HG03439 (cell line): ENCODE measurements at regions not wholly inside any gene's neighbourhood (a gene's known extent, or its start where the extent isn't known, plus 50 kb on each side); places are given as distances from the start of the nearest gene placed in this dataset.

Experiments
- ATAC-seq: cut with Tn5 transposase; IDR thresholded peaks from one replicate; pipeline ENCODE4 v1.9.1; 2021; ENCODE audit warnings: mild to moderate bottlenecking, moderate library complexity; ENCODE audit not compliant: unreplicated experiment

DNA sequence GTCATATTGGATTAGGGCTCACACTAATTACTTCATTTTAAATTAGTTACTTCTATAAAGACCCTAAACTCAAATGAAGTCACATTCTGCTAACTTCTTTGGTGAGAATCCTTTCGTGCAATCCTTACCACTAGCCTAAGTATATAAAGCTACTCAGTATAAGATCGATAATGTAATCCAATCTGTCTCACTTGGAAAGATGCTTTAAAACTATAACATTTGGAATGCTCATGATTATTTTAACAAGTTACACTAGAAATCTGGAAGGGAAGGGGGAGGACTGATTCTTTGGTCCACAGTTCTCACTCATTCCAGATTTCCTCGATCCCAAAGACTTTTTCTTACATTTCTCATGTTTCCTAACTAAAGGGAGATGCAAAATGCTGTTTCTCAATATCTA lies 336.4 kb upstream of the SLIT2 start:
- no peak for ATAC-seq

DNA sequence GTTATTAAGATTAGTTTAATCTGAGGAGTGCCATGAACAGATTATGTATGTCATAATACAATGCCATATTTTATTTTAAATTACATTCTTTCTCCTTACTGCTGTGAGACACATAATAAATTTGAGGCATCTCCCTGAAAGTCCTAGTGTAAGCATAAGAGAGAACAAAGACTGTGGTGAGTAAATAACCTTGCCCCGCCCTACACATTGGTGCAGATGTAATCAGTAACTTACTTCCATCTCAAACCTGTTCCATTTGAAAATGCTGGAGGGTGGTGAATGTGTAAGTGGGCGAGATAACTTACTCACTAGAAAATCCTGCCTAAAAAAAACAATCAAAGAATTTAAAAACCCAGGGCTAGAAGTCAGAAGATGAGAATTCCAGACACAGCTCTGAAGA lies 338.1 kb upstream of the SLIT2 start:
- no peak for ATAC-seq

DNA sequence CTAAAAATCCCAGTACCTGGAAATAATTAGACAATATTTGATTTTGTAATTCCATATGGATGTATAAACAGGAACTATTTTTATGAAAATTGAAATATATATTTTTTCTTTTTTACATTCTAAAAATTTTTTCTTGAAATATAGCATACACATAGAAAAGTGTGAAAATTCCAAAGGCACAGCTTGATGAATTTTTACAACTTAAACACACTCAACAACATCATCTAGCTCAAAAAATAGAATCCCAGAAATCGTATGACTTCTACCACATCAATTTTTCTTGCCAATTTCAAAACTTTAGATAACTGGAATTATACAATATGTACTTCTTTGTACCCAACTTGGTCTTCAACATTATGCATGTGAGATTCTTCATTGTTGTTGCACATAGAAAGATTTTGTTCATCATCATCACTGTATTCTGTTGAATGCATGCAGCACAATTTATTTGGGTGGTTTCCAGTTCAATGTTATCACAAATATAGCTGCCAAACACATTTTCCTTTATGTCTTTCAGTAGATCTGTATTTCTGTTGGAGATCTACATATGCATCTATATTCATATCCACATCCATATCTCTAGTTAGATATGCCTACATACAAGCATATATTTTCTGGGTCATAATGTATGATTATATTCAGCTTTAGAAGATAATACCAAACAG lies 340.7 kb upstream of the SLIT2 start:
- ATAC-seq = no peak

DNA sequence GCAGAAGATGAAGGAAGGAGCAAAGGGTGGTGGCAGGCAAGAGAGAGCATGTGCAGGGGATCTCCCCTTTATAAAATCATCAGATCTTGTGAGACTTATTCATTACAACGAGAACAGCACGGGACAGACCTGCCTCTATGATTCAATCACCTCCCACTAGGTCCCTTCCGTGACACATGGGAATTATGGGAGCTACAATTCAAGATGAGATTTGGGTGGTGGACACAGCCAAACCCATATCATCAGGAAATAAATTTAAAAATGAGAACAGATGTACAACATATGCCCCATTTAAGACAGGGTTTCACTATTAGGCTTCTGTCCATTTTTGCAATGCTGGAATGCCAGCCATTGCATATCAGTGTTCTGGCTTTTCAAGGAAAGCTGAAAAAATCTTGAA lies 346.7 kb upstream of the SLIT2 start:
- no peak for ATAC-seq

DNA sequence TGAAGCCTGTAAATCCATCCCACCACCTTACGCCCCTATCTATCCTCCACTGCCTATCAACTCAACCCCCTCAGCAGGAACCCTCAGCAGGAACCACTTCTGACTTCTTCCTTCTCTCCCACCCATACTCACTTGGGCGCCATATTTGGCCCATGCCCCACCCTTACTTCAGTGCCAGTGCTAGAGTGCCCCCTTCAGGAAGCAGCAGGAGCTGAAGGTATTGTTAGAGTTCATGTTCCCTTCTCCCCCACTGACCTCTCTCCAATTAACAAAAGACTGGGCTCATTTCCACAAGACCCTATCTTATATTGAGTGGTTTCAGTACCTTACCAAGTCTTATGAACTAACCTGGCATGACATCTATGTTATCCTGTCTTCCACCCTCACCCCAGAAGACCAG lies 363.1 kb upstream of the SLIT2 start:
- ATAC-seq = no peak

DNA sequence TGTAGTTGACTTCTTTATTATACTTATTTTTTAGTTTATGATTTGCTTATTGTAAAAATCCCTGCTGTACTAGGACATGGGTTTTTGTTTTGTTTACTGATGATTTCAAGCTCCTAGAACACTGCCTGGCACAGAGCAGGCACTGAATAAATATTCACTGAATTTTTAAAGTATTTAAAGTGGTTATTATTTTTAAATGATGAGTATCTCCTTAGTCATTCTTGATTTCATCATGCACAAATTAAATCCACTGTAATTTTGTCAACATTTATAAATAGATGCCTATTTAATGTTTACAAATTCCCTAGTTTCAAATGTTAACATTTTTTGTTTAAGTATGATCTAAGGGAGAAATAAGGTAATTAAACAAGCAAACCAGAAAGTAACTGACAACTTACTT lies 367.9 kb upstream of the SLIT2 start:
- ATAC-seq = no peak

DNA sequence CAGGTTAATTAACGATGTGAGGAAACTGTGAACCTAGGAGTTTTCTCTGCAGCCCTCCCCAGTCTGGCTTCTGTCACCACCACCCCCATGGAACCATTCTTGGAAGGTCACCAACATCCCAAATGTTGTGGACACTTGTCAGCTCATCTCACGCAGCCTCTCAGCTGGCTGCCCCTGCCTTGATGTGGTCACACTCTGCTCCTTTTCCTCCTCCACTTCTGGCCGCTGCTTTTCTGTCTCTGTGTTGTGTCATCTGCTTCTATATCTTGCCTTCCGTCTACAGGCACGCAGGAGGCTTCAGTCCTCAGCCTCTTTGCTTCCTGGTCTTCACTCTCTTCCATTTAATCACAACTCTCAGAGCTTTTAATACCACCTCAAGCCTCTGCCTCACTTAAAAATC lies 371.5 kb upstream of the SLIT2 start:
- ATAC-seq = no peak

DNA sequence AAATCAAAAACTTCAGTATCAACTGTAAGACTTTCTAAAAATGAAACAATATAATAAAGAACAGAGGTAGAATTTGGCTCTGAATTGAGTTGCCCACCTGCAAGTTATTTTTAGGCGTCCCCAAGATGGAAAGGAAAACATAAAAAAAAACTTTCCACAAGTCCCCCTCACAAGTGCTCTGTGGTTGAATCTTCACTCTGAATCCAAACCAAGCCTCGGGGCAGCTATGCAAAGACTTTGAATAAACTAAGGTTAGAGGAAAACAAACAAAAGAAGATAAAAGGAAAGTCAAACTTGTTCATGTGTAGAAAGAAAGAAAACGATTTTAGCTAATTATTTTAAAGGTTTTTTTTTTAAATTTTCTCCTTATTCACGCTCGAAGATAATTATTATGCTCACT lies 372.4 kb upstream of the SLIT2 start:
- ATAC-seq = no peak

DNA sequence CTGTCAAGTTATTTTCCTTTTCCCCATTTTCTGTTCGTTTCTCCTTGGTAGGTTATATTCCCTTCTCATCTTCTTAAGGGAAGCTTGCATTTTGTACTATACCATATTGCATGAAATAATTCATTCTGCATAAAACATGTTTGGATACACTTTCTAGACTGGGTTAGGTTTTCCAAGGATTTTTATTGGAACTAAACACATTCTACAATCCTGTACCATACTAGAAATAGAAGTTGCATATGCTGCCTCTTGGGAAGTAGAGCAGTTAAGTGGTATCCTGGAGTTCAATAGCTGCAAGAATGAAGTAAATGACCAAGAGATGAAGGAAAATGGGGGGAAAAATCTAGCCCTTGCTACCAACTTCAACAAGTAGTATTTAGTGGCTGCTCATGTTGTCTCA lies 393.7 kb upstream of the SLIT2 start:
- no peak for ATAC-seq

DNA sequence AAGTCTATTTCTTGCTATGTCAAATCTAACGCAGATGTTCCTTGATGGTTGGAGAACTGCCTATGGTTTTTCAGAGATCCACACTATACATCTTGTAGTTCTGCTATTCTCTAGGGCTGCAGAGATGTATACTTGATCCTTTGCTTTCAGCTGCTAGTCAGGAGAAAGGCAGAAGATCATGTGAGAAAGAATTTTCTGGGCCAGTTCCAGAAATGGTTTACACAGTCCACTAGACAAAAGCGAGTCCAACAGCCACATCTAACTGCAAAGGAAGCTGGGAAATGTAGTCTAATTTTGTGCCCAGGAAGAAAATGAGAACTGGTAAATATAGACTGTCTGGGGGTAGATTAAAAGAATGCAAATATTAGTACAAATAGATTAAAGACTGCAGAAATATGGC lies 394.3 kb upstream of the SLIT2 start:
- ATAC-seq = no peak

DNA sequence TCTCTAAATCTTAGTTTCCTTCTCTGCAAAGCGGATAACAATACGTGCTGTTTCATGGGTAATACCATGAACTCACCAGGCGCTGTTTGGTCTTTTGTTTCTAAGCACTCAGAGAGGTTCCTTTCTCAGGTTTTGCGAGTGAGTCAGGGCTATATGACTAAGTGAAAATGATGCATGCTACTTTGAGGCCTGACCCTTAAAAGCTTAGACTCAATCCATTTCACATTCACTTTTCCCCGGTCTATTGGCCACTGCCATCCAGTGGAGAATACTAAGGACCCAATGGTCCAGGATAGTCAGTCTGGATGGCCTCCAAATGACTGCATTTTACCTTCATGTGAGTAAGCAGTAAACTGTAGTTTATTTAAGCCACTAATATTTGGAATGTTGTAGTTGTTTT lies 400.8 kb upstream of the SLIT2 start:
- ATAC-seq = no peak

DNA sequence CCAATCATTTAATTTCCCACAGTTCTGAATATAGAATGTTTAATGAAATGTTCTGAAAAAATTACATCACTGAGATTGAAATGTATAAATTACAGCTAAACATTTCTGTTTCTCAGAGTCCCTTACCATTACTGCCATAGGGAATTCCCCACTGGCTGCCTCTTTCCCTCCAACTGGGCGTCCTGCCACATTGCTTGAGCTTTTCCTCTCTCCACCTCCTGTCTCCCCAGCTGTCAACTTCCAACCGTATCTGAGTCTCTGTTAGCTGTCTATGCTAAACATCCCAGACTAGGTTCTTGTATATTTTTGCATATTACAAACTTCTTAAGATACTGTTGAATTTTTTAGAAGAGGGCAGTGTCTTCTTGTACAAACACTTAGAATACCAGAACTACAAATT lies 407.3 kb upstream of the SLIT2 start:
- ATAC-seq = no peak

DNA sequence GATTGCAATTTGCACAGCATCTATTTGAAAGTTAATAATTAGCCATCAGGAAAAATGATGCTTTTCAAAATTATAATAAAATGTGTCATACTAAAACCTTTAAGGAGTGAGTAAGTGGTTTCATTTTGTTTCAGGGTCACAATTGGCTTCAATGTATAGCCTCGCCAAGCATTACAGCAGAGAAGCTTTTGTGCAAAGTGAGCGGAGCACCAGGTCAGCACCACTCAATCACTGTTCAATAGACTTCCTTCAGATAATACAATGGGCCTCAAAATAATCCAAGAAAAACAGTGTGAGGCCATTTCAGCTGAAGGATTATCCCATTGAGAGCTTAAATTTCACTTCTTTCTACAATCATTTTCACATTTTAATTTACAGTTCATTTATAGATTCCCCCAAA lies 409.2 kb upstream of the SLIT2 start:
- ATAC-seq = no peak

DNA sequence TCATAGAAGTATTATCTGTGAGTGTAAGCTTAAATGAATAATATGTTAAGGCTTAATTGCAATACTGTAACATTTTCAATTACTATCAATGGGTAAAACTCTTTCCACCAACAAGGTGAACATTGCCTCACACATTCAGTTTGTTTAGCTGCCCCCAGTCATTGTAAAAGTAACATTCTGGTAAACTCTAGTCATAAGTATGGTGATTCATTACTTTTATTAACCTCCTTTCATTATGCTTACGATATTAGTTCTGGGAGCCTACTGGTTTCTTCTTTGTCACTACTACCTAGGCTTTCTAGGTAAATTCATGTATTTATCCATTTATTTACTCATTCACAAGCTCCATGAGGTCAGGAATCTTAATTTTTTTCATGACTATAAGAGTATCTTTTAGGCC lies 412.8 kb upstream of the SLIT2 start:
- ATAC-seq = no peak

DNA sequence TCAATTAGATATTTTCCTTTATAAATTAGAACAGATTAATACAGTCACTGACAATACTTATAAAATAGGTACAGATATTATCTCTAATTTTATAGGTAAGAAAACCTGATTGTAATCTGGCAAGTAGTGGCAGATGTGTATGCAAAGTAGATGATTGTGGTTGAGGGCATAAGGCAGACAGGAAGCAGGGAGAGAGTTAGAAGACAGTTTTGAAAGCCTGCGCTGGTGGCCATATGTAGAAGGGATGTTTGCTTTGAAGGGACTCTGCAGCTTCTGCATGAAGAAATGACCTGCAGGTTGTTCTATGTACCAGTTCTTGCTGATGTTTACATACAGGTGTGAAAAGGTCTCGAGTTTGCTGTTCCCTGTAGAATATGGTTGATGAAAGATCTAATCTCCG lies 416.3 kb upstream of the SLIT2 start:
- ATAC-seq = no peak

DNA sequence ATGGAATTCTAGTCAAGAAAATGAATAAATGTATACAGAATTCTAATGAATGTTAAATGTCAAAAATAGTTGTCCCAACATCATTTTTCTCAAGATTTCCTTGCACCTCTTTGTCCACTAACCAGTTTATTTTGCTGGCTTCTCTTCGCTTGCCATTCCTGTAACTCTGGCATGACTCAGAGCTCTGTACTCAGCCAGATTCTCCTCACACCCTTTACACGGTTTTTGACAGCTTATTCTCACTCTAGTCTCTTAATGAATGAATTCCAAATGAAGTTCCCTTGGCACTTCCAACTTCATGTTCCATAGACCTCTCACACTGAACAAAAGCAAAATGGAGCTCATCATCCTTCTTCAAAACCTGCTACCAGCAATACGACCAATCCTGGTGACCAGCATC lies 419.3 kb upstream of the SLIT2 start:
- no peak for ATAC-seq

DNA sequence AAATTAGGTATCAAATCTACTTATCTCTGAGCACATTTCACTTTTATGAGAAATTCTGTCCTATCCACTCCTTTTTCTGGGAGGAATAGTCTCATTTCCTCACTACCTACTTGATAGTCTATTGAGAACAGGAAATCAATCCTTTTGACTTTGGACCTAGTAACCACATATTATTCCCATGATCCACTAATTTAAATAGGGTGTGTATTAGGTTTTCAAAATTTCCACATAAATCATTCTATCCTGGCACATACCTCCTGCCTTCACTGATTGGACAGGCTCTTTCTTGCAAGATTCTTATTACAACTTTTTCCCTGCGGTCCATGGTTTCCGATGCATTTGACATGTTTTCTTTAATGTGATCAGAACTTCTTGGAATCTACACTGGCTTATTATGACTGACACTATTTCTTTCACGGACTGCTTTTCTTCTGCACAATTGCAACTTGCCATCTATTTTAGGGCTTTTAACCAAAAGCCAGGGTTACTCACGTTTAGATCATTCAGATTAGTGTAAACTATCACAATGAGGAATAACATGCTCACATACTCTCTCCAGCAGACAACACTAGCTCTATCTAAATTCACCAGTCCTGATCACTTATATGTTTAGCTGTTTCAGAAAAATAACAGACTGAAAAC lies 419.9 kb upstream of the SLIT2 start:
- no peak for ATAC-seq

DNA sequence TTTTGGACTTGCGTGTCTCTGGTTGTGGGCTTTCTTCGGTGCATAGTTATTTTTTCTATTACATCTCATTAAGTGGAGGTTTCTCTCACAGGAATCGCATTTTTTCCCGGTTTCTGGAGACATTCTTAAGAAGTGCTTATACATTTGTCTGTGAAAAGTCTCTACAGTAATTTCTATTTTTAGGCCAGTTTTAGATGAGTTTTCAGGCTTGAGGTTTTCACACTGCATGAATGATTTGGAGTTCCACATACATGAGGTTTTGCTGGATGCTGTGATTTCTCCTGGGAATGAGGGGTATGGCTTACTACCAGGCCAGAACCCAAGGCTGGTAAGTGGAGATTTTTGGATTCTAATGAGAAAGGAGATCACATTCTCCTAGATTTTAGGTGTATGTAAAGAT lies 422.6 kb upstream of the SLIT2 start:
- no peak for ATAC-seq

DNA sequence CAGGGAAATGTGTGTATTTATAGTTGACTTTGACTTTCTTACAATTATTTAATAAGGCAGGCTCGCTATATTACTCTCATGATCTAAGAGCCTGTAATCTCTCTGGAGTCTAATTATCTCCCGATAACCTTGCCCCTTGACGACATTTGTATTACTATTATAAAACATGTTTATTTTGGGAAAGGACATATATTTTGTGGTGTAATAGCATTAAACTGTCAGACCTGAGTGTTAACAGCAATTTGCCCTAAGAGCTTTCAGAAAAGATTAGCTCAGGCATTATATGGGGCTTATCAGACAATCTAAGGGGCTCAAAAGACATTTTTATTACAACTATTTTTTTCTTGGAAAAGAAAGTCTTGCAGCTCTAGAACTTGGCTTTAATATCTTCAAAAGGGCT lies 427.9 kb upstream of the SLIT2 start:
- no peak for ATAC-seq

DNA sequence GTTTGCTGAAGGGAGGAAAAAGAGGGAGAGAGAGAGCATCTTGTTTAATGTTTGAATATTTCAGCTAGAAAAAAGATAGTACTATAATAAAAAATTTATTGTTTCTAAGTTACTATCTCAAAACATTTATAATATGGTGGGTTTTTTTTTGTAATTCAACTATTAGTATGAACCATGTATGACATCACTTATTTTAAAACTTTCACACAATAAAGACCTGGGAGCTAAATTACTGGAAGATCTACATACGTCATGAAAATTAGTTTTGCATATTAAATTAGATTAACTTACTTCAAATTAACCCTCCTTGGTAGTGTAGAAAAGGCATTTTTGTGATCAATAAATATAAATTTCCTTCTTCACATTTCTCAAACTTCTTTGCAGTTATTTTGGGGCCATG lies 432.0 kb upstream of the SLIT2 start:
- ATAC-seq = no peak

DNA sequence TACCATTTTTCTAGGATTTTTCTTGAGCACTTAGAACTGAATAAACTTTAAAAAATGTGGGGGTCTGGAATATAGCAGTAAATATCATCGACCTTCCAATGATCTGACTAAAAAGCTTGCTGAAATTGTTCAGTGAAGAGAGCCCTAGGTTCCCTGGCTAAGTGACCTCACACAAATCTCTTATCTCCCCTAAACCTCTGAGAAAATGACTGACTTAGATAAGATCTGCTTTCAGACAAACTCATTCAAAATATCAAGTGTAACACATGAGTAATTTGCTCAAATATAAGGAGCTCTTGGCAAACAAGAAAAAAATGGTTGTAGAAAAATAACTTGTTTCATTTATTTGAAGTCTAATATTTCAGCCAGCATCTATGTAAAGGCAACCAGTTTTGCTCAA lies 441.7 kb upstream of the SLIT2 start:
- ATAC-seq = no peak

DNA sequence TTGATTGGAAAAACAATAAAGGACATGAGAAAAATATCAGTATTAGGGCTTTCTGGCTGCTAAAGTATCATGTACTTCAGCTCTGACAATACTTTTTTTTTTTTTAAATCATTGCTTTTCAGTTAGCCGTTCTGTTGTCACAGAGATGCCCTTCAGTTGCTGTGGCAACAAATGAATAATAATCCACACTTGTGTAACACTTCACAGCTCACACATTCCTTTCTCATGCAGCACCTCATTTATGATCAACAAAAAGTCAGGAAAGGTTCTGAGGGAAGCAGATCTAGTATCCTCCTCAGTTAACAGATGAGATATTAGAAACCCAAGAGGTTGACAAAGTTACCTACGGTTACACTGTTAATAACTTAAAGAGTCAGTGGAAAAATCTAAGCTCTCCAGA lies 444.2 kb upstream of the SLIT2 start:
- no peak for ATAC-seq

DNA sequence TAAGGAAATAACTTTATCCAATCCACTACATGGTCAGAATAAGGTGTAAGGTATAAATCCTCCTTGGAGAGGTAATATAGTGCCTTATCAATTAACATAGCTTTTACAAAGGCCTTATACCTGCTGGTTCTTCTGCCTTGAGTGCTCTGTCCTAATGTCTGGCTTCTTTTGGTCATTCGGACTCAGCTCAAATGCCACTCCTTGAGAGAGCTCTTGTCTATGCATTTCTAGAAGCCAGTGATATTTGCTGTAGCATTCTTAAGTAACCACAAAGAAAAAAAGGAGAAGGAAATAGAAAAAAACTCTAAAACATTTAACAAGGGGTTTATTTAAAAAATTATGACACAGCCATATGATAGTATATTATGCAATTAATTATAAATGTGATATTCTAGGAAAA lies 444.8 kb upstream of the SLIT2 start:
- no peak for ATAC-seq
